Activated naive CD8-positive, alpha-beta T cell treated with anti-CD3 and anti-CD28 coated beads, Interleukin-2, amount 10 ng/mL, durations not matched to agents 7 days and 5 days (primary cell): ENCODE measurements at regions not wholly inside any gene's neighbourhood (a gene's known extent, or its start where the extent isn't known, plus 50 kb on each side); places are given as distances from the start of the nearest gene placed in this dataset.
"Not testable (repeated sequence)": the region's sequence is repeated elsewhere in the genome, so short reads cannot be mapped to it uniquely, and the experiment has no call there.

Source experiments
- ATAC-seq: fragments of 150-1000 bp; cut with Tn5 transposase; one replicate; pipeline ENCODE4 v1.10.0; 2021; ENCODE audit warnings: low read depth, moderate library complexity
- POLR2A ChIA-PET: fragments of 350-600 bp; sonication (Branson Sonifier 250); formaldehyde crosslinking; loops from one replicate; lab custom pipeline; 2021; ENCODE audit warnings: antibody characterized with exemption; lab: Charles Lee
- DNase-seq: peaks from one replicate; pipeline ENCODE4 v3.0.0; 2021
- H3K27ac Mint-ChIP-seq: one replicate; pipeline ENCODE4 v1.8.0; 2022; ENCODE audit warnings: mild to moderate bottlenecking, mixed read lengths
- H3K27me3 Mint-ChIP-seq: one replicate; pipeline ENCODE4 v1.8.0; 2022; ENCODE audit warnings: mild to moderate bottlenecking, moderate library complexity, mixed read lengths
- H3K36me3 Mint-ChIP-seq: one replicate; pipeline ENCODE4 v1.8.0; 2021; ENCODE audit warnings: mild to moderate bottlenecking, mixed read lengths
- H3K4me1 Mint-ChIP-seq: one replicate; pipeline ENCODE4 v1.8.0; 2021; ENCODE audit warnings: mixed read lengths
- H3K4me3 Mint-ChIP-seq: one replicate; pipeline ENCODE4 v1.8.0; 2022; ENCODE audit warnings: mild to moderate bottlenecking, moderate library complexity, mixed read lengths
- H3K9me3 Mint-ChIP-seq: one replicate; pipeline ENCODE4 v1.8.0; 2021; ENCODE audit warnings: mixed read lengths

DNA sequence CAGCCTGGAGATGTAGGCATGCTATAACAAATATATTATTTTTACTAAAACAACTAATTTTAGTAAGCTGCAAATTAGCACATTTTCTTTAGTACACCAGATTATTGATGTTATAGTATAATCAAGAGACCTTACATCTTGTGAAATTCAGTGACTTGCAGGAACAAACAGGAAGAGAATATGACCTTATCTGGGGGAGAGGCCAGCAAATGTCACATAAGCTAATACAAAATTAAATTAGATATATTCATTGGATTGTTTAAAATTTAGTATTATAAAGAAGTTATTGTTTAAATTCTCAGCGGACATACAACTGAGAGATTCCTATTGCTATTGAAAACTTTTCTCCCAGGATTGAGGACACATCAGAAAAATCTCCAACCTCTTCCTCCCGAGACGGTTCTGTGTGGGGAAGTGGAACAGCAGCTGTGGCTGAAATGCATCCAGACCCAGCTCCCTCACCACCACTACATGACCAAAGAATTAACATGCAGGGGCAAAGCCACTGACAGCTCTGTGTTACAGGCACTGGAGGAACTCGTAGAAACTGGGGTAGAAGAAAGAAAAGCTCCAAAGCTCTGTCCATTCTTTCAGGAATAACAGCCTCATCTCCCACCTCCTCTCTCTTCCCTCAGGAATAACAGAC, 744.2 kb downstream of the TMEM121 start:
- H3K9me3 Mint-ChIP-seq, H3K4me1 Mint-ChIP-seq, ATAC-seq, DNase-seq, POLR2A ChIA-PET, H3K36me3 Mint-ChIP-seq, H3K27ac Mint-ChIP-seq, H3K4me3 Mint-ChIP-seq: not testable (repeated sequence)
- H3K27me3 Mint-ChIP-seq: peaks cover 47% of the 10 kb centered on the region

DNA sequence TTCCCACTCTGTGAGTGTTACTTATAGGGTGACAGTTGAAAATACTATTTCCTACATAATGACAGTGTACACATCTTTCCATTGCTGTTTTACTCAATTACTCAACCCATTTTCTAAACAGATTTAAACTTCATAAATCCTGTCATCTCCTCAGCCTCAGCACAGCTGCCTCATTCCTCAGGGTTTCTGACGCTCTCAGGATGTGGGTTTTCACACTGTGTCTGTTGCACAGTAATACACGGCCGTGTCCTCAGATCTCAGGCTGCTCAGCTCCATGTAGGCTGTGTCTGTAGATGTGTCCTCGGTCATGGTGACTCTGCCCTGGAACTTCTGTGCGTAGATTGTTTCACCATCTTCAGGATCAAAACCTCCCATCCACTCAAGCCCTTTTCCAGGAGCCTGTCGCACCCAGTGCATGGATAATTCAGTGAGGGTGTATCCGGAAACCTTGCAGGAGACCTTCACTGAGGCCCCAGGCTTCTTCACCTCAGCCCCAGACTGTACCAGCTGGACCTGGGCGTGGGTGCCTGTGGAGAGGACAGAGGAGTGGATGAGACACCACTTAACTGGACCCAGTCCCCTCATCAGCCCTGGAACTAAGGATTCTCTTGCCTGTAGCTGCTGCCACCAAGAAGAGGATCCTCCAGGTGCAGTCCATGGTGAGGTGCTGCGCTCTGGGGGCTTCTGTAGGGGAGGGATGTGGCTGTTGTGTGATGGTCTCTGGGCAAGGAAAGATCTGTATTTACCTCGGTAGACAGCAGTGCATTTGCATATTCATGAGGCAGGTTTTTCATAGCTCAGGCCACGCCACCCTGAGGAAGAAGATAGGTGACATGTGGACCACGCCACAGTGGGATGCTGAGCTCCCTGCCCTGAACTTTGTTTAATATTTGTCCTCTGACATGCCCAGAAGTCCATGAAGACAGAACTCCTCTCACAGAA, 750.2 kb downstream of the TMEM121 start:
- ATAC-seq: peak; percentile 69

DNA sequence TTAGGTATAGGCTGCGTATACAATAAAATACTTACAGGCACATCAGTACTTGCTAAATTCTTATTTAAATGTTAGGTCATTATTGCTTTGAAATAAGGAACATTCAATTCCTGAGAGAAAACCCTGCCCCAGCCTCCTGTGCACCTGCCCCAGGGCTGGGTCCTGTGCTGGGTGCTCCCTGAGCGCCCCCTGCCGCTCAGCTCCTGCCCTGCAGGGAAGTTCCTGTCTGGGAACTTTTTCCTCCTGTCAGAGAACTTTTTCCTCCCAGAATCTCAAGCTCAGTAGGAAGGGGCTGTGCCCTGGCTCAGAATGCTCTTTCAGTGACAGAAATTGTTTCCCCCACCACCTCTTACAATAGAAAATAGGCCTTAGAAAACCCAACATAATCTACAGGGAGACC, 751.1 kb downstream of the TMEM121 start:
- peak; percentile 52 for DNase-seq
- H3K36me3 Mint-ChIP-seq: no peaks in the 10 kb centered on the region
- no peak overlapping the region for H3K4me3 Mint-ChIP-seq
- POLR2A ChIA-PET: no interaction called here
- H3K4me1 Mint-ChIP-seq: peaks cover 14% of the 10 kb centered on the region
- ATAC-seq: peak; percentile 31
- no peaks in the 10 kb centered on the region for H3K9me3 Mint-ChIP-seq
- peaks cover 51% of the 10 kb centered on the region for H3K27me3 Mint-ChIP-seq
- H3K27ac Mint-ChIP-seq: no peak overlapping the region

More for the DNA sequence above, 750.2 kb downstream of the TMEM121 start:
- Mint-ChIP-seq H3K36me3 (no peaks in the 10 kb centered on the region), H3K27me3 (peaks cover 54% of the 10 kb centered on the region), H3K9me3 (no peaks in the 10 kb centered on the region), H3K27ac (peak overlapping the region; percentile 40), H3K4me3 (no peak overlapping the region), H3K4me1 (peaks cover 14% of the 10 kb centered on the region)
- POLR2A ChIA-PET: no interaction called here
- DNase-seq: peak; percentile 32

DNA sequence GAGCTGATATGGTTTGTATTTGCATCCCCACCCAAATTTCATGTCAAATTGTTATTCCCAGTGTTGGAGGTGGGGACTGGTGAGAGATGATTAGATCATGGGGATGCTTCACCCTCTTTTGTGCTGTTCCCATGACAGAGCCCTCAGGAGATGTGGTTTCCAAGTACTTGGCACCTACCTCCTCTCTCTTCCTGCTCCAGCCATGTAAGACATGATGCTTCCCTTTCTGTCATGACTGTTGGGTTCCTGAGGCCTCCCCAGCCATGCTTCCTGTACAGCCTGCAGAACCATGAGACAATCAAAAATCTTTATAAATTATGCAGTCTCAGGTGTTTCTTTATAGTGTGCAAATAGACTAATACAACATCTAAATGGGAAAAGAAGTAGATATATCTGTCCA, 754.5 kb downstream of the TMEM121 start:
- ATAC-seq (no peak), DNase-seq (no peak)
- H3K9me3 Mint-ChIP-seq: no peaks in the 10 kb centered on the region
- peaks cover 39% of the 10 kb centered on the region for H3K27me3 Mint-ChIP-seq
- H3K4me1 Mint-ChIP-seq: peaks cover 13% of the 10 kb centered on the region
- no peaks in the 10 kb centered on the region for H3K36me3 Mint-ChIP-seq
- POLR2A ChIA-PET: no interaction called here
- H3K4me3 Mint-ChIP-seq: no peak overlapping the region
- H3K27ac Mint-ChIP-seq: no peak overlapping the region

DNA sequence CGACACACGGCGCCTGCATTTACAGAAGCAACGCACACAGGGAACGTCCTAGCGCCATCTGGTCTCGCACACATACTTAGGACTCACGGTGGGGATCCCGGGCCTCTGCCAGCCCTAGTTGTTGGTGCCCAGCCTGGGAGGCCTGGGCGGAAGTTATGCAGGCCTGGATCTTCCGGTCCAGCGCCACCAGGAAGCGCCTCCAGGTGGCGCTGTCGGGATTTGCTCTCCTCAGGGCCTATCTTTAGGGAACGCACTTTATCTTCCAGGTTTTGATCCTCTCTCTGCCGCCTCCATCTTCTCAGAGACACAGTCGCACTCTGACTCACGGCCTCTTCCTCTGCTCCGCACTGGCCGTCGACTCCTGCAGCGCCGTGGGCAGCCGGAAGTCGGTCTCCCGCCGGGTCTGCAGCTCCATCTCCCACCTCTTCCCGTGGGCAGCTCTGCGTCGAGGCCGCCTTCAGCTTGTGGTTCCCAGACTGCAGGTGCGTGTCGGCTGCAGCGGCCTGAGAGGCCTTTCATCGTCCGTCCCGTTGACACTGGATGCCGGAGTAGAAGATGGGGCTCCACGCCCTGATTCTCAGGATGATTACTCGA, 760.4 kb downstream of the TMEM121 start:
- Mint-ChIP-seq H3K36me3 (no peaks in the 10 kb centered on the region), H3K27ac (no peak overlapping the region), H3K4me3 (no peak overlapping the region), H3K27me3 (peaks cover 18% of the 10 kb centered on the region), H3K4me1 (no peaks in the 10 kb centered on the region), H3K9me3 (no peaks in the 10 kb centered on the region)
- POLR2A ChIA-PET: no interaction called here
- ATAC-seq (no peak), DNase-seq (peak; percentile 57)

DNA sequence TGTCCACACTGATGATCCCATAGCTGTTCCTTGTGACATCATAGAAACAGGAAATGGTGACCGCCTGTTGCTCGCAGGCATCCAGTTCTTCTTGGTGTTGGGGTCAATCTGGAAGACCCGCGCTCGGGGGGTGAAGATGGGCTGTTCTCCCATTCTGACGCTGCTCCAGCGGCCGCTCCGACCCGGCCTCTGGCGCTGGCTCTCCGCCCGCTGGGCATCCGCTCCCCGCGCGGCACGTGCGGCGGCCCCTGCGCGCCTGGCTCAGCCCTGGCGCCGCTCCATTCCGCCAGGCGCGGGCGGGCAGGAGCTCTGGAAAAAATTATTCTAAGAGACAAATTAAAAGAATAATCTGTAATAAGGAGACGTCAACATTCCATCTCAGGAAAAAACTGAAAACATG, 761.1 kb downstream of the TMEM121 start:
- DNase-seq (no peak), ATAC-seq (no peak)
- no peak overlapping the region for H3K27ac Mint-ChIP-seq
- no peak overlapping the region for H3K4me3 Mint-ChIP-seq
- peaks cover 16% of the 10 kb centered on the region for H3K27me3 Mint-ChIP-seq
- POLR2A ChIA-PET: no interaction called here
- H3K9me3 Mint-ChIP-seq: no peaks in the 10 kb centered on the region
- H3K36me3 Mint-ChIP-seq: no peaks in the 10 kb centered on the region
- H3K4me1 Mint-ChIP-seq: no peaks in the 10 kb centered on the region

DNA sequence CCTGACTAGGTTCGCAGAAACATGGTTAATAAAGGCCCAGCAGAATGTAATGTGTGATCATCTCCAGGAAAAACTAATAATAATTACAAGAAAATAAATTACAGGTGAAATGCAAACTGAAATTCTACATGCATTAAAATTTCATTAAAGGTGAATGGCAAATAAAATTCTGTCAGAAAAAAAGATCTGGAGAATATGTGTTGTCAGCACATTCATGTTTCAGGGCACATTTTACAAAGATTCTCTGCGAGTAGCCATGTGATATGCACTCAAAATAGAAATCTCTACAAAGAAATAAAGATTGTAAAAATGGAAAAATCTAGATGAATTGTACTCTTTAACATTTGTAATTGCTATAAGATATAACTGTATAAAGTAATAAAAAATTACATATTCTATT, 765.2 kb downstream of the TMEM121 start:
- POLR2A ChIA-PET: no interaction called here
- Mint-ChIP-seq H3K4me3 (no peak overlapping the region), H3K36me3 (no peaks in the 10 kb centered on the region), H3K27ac (no peak overlapping the region), H3K9me3 (no peaks in the 10 kb centered on the region), H3K4me1 (peaks cover 1% of the 10 kb centered on the region), H3K27me3 (peaks cover 39% of the 10 kb centered on the region)
- ATAC-seq: no peak
- DNase-seq: no peak

DNA sequence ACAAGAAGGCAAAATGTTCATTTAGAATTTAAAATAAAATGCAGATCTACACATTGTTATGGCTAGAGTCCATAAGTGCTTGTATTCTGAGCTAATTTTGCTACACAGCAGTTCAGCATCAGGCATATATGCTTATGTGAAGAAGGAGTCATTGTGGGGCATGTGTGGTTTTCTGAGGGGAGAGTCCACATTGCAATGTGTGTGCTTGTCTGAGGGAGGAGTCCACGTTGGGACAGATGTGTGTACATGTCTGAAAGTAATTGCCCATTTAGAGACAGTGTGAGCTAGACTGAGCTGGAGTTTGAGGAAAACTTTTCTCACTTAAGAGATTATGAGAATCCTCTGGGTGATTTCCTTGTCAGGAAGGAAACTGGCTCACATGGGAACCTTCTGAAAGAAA, 767.9 kb downstream of the TMEM121 start:
- Mint-ChIP-seq H3K27me3 (peaks cover 49% of the 10 kb centered on the region), H3K4me1 (peaks cover 1% of the 10 kb centered on the region), H3K27ac (no peak overlapping the region), H3K9me3 (no peaks in the 10 kb centered on the region), H3K36me3 (no peaks in the 10 kb centered on the region), H3K4me3 (no peak overlapping the region)
- DNase-seq: no peak
- no peak for ATAC-seq
- POLR2A ChIA-PET: no interaction called here

DNA sequence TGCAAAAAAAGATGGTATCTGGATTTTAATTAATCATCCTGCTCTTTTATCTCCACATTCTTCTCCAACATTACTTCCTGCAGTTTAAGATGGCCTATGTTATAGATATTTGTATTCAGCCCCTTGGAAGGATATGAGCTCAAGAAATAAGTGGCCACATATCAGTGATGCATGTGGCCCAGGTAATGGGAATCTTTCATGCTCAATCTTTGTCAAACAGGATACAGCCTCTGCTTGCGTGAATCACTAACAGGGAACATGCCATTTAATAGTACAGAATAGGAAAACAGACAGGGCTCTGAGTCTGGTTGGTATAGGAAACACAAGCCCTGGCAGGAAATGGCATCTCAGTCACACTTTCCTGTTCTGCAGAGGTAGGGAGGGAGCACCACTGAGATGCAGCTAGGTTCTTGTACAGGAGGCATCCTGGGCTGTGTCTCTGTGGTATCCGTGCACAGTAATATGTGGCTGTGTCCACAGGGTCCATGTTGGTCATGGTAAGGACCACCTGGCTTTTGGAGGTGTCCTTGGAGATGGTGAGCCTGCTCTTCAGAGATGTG, 774.6 kb downstream of the TMEM121 start:
- Mint-ChIP-seq H3K27ac (peak overlapping the region; percentile 30), H3K27me3 (peaks cover 36% of the 10 kb centered on the region), H3K4me1 (peaks cover 13% of the 10 kb centered on the region), H3K4me3 (peak overlapping the region; percentile 15)
- H3K9me3 Mint-ChIP-seq, H3K36me3 Mint-ChIP-seq, POLR2A ChIA-PET, DNase-seq: not testable (repeated sequence)
- ATAC-seq: peak; percentile 67

DNA sequence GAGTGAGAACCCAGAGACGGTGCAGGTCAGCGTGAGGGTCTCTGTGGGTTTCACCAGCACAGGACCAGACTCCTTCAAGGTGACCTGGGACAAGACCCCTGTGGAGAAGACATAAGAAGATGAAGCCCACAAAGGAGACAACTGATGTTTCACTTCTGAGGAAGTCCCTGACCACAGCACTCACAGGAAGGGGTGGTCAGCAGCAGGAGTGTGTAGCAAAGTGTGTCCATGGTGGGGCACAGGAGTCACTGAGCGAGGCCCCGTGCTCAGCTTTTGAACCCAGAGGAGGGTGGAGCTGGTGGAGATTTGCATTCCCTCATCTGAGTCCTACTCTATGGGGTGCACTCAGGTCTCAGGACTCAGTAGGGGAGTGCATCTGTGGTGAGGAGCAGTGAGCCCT, 775.2 kb downstream of the TMEM121 start:
- Mint-ChIP-seq H3K4me3 (peak overlapping the region; percentile 15), H3K27ac (peak overlapping the region; percentile 30), H3K4me1 (peaks cover 13% of the 10 kb centered on the region), H3K27me3 (peaks cover 34% of the 10 kb centered on the region)
- not testable (repeated sequence) for H3K9me3 Mint-ChIP-seq, H3K36me3 Mint-ChIP-seq, DNase-seq, ATAC-seq
- POLR2A ChIA-PET: interaction anchor here (0.6 kb wide), 1 partner anchor 1256 kb away, joined by 4 read pairs; no protein-coding TSS in a partner anchor

DNA sequence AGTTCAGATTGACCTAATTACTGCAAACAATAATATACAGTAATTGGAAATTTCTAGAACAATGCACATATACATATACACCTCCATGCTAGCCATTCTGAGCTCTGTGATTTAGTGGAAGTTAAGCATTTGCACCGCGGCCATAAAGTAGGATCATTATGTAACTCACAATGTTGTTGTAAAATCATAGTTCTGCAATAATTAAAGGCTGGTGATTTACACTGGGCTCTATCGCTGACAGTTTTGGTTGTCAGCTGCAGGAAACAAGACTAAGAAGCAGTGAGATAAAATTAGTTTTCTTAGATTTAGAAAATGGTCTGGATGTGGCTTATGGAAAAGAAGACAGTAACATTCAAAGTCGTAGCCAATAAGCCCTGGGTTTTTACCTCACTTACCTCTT, 776.3 kb downstream of the TMEM121 start:
- H3K9me3 Mint-ChIP-seq: no peaks in the 10 kb centered on the region
- POLR2A ChIA-PET: no interaction called here
- DNase-seq: no peak
- H3K27ac Mint-ChIP-seq: no peak overlapping the region
- peaks cover 25% of the 10 kb centered on the region for H3K27me3 Mint-ChIP-seq
- H3K4me1 Mint-ChIP-seq: peaks cover 13% of the 10 kb centered on the region
- no peak overlapping the region for H3K4me3 Mint-ChIP-seq
- no peak for ATAC-seq
- H3K36me3 Mint-ChIP-seq: no peaks in the 10 kb centered on the region

DNA sequence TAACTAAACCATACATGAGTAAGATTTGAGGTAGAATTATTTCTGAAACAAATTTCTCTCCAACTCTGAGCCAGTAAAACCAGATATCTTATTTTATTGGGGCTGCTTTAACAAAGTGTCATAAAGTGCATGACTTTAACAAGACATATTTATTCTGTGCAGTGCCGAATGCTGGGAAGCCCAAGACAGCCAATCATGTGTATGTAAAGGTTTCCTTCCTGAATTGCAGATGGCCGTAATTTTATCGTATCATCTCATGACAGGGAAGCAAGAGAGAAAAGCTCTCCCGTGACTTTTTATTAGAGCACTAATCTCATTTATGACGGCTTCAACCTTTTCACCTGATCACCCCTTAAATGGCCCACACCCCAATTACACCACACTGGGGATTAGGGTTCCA, 777.9 kb downstream of the TMEM121 start:
- POLR2A ChIA-PET: no interaction called here
- Mint-ChIP-seq H3K4me1 (peaks cover 13% of the 10 kb centered on the region), H3K27me3 (peaks cover 27% of the 10 kb centered on the region), H3K4me3 (no peak overlapping the region), H3K36me3 (no peaks in the 10 kb centered on the region), H3K27ac (no peak overlapping the region), H3K9me3 (peaks cover 1% of the 10 kb centered on the region)
- DNase-seq (no peak), ATAC-seq (no peak)

DNA sequence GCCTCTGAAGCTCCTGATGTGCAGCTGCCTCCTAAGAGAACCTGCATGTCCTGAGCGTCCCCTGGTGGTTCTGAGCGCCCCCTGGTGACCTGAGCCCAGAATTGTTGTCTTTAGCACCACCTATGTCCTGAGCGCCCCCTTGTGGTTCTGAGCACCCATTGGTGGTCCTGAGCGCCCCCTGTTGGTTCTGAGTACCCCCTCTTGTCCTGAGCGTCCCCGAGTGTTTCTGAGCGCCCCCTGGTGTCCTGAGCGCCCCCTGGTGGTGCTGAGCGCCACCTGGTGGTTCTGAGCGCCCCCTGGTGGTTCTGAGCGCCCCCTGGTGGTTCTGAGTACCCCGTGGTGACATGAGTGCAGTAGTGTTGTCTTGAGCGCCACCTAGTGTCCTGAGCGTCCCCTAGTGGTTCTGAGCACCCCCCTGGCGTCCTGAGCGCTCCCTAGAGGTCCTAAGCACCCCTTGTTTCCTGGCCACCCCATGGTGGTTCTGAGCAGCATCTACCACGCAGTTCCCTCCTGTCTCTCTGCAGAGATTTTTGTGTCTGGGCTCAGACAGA, 782.5 kb downstream of the TMEM121 start:
- Mint-ChIP-seq H3K9me3 (peaks cover 2% of the 10 kb centered on the region), H3K4me1 (no peaks in the 10 kb centered on the region), H3K4me3 (no peak overlapping the region), H3K27me3 (peaks cover 36% of the 10 kb centered on the region), H3K27ac (peak overlapping the region; percentile 34), H3K36me3 (no peaks in the 10 kb centered on the region)
- POLR2A ChIA-PET: interaction anchor here (0.5 kb wide), 1 partner anchor 24 kb away, joined by 6 read pairs; no protein-coding TSS in a partner anchor
- peak; percentile 85 for ATAC-seq
- DNase-seq: peak; percentile 80
